Liver (tissue), 3 donors: ENCODE measurements at regions not wholly inside any gene's neighbourhood (a gene's known extent, or its start where the extent isn't known, plus 50 kb on each side); places are given as distances from the start of the nearest gene placed in this dataset.

Experiments used
- EGR1 ChIP-seq, 2 donors: IDR thresholded peaks; 2 replicates each; pipeline ENCODE4 v1.6.1; 2016 to 2018; ENCODE audit warnings: antibody characterized with exemption in 2 of 2, low read depth in 2 of 2
- FOXA1 ChIP-seq: IDR thresholded peaks from 2 replicates; pipeline ENCODE4 v1.6.1; 2016; ENCODE audit warnings: antibody characterized with exemption
- GABPA ChIP-seq, 2 donors: IDR thresholded peaks in 1 of 2; conservative IDR thresholded peaks in 1 of 2; 2 replicates each; pipeline ENCODE4 v1.6.1; 2016; ENCODE audit warnings: antibody characterized with exemption in 2 of 2, mild to moderate bottlenecking in 1 of 2, moderate library complexity in 1 of 2
- HNF4G ChIP-seq: IDR thresholded peaks from 2 replicates; pipeline ENCODE4 v1.6.1; 2016; ENCODE audit warnings: antibody characterized with exemption
- JUND ChIP-seq, 2 donors: IDR thresholded peaks; 2 replicates each; pipeline ENCODE4 v1.6.1; 2016; ENCODE audit warnings: antibody characterized with exemption in 2 of 2
- NR2F2 ChIP-seq: IDR thresholded peaks from 2 replicates; pipeline ENCODE4 v1.6.1; 2016; ENCODE audit warnings: antibody characterized with exemption
- RAD21 ChIP-seq, 2 donors: IDR thresholded peaks; 2 replicates each; pipeline ENCODE4 v1.6.1; 2016; ENCODE audit warnings: antibody characterized with exemption in 2 of 2, mild to moderate bottlenecking in 2 of 2
- SP1 ChIP-seq: IDR thresholded peaks from 2 replicates; pipeline ENCODE4 v1.6.1; 2018; ENCODE audit warnings: antibody characterized with exemption, mild to moderate bottlenecking
- TAF1 ChIP-seq: conservative IDR thresholded peaks from 2 replicates; pipeline ENCODE4 v1.6.1; 2016; ENCODE audit warnings: antibody characterized with exemption, mild to moderate bottlenecking
- YY1 ChIP-seq: IDR thresholded peaks from 2 replicates; pipeline ENCODE4 v1.6.1; 2016; ENCODE audit warnings: antibody characterized with exemption, mild to moderate bottlenecking
- TF ChIP-seq, protein P1 (sequence below): fragments of 150-350 bp; IDR thresholded peaks from 2 replicates; pipeline ENCODE4 v1.5.1; 2017; ENCODE audit warnings: improper control_type of control experiment, low read depth, low read length; ENCODE audit not compliant: missing input control
- TF ChIP-seq, protein P2 (sequence below): IDR thresholded peaks from 2 replicates; pipeline ENCODE4 v1.6.1; 2016; ENCODE audit warnings: antibody characterized with exemption
- TF ChIP-seq, protein P3 (sequence below): IDR thresholded peaks from 2 replicates; pipeline ENCODE4 v1.6.1; 2016; ENCODE audit warnings: antibody characterized with exemption, mild to moderate bottlenecking
- TF ChIP-seq, protein P4 (sequence below): IDR thresholded peaks from 2 replicates; pipeline ENCODE4 v1.6.1; 2016; ENCODE audit warnings: antibody characterized with exemption
- donor health status: healthy.
- donor health status: healthy.

DNA sequence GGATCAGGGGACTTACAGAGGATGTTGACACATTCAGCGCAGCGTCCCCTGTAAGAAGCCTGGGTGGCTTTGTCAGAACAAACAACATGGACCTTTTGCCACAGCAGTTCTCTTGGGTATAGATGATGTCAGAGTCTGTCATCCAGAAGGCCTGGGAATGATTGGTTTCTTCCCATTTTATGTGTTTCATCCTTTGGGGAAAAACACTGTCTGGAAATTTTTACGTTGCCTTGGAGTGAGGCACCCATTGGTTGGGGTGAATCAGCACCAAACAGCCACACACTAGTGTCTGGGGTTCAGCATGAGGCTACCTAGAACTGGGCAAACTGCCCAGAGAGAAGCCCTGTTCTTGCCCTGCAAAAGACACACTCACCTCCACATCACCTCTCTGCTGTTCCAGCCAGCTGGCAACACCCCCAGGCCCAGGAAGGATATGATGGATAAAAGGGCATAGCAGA is 123.0 kb downstream of the FAM43A start:
- TF ChIP-seq, protein P1, sequence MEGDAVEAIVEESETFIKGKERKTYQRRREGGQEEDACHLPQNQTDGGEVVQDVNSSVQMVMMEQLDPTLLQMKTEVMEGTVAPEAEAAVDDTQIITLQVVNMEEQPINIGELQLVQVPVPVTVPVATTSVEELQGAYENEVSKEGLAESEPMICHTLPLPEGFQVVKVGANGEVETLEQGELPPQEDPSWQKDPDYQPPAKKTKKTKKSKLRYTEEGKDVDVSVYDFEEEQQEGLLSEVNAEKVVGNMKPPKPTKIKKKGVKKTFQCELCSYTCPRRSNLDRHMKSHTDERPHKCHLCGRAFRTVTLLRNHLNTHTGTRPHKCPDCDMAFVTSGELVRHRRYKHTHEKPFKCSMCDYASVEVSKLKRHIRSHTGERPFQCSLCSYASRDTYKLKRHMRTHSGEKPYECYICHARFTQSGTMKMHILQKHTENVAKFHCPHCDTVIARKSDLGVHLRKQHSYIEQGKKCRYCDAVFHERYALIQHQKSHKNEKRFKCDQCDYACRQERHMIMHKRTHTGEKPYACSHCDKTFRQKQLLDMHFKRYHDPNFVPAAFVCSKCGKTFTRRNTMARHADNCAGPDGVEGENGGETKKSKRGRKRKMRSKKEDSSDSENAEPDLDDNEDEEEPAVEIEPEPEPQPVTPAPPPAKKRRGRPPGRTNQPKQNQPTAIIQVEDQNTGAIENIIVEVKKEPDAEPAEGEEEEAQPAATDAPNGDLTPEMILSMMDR = no peak
- TF ChIP-seq, protein P2, sequence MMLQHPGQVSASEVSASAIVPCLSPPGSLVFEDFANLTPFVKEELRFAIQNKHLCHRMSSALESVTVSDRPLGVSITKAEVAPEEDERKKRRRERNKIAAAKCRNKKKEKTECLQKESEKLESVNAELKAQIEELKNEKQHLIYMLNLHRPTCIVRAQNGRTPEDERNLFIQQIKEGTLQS = no peak
- no peak for TF ChIP-seq RAD21 (IDR thresholded peaks at IDR 0.05)
- no peak for TF ChIP-seq EGR1 (IDR thresholded peaks at IDR 0.05; ENCODE audit: low read depth in 2 of 2)
- no peak for TF ChIP-seq GABPA (IDR thresholded peaks at IDR 0.05 in 1 of 2, conservative IDR thresholded peaks at IDR 0.05 in 1 of 2)
- no peak for TF ChIP-seq SP1
- TF ChIP-seq, protein P3, sequence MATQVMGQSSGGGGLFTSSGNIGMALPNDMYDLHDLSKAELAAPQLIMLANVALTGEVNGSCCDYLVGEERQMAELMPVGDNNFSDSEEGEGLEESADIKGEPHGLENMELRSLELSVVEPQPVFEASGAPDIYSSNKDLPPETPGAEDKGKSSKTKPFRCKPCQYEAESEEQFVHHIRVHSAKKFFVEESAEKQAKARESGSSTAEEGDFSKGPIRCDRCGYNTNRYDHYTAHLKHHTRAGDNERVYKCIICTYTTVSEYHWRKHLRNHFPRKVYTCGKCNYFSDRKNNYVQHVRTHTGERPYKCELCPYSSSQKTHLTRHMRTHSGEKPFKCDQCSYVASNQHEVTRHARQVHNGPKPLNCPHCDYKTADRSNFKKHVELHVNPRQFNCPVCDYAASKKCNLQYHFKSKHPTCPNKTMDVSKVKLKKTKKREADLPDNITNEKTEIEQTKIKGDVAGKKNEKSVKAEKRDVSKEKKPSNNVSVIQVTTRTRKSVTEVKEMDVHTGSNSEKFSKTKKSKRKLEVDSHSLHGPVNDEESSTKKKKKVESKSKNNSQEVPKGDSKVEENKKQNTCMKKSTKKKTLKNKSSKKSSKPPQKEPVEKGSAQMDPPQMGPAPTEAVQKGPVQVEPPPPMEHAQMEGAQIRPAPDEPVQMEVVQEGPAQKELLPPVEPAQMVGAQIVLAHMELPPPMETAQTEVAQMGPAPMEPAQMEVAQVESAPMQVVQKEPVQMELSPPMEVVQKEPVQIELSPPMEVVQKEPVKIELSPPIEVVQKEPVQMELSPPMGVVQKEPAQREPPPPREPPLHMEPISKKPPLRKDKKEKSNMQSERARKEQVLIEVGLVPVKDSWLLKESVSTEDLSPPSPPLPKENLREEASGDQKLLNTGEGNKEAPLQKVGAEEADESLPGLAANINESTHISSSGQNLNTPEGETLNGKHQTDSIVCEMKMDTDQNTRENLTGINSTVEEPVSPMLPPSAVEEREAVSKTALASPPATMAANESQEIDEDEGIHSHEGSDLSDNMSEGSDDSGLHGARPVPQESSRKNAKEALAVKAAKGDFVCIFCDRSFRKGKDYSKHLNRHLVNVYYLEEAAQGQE = no peak
- TF ChIP-seq TAF1 = no peak
- TF ChIP-seq, protein P4, sequence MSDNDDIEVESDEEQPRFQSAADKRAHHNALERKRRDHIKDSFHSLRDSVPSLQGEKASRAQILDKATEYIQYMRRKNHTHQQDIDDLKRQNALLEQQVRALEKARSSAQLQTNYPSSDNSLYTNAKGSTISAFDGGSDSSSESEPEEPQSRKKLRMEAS = no peak
- no peak for TF ChIP-seq YY1
- no peak for TF ChIP-seq JUND (IDR thresholded peaks at IDR 0.05)
- no peak for TF ChIP-seq HNF4G
- TF ChIP-seq NR2F2 = no peak
- no peak for TF ChIP-seq FOXA1
